Astrocyte (in vitro differentiated cells and primary cell): ENCODE measurements at regions not wholly inside any gene's neighbourhood (a gene's known extent, or its start where the extent isn't known, plus 50 kb on each side); places are given as distances from the start of the nearest gene placed in this dataset.
"Not testable (repeated sequence)": the region's sequence is repeated elsewhere in the genome, so short reads cannot be mapped to it uniquely, and the experiment has no call there.

ENCODE experiments used
- DNase-seq: peaks from one replicate; pipeline ENCODE4 v3.0.0-alpha.2; 2010; ENCODE audit warnings: low read depth
- FAIRE-seq: peaks from 2 replicates; lab custom pipeline; 2011; peaks lifted over from hg19 to GRCh38; lab: Jason Lieb, UNC
- H2AFZ ChIP-seq: 2 replicates; pipeline ENCODE4 v1.6.0; 2012; ENCODE audit warnings: low read depth, low read length, inconsistent platforms
- H3K27ac ChIP-seq: 2 replicates; pipeline ENCODE4 v1.5.1; 2011; ENCODE audit warnings: low read depth, low read length, inconsistent platforms
- H3K27me3 ChIP-seq: 2 replicates; pipeline ENCODE4 v1.6.0; 2011; ENCODE audit warnings: low read length, inconsistent platforms; ENCODE audit not compliant: insufficient read depth
- H3K36me3 ChIP-seq: 2 replicates; pipeline ENCODE4 v1.5.1; 2011; ENCODE audit warnings: low read length, inconsistent platforms; ENCODE audit not compliant: insufficient read depth
- H3K4me1 ChIP-seq: 2 replicates; pipeline ENCODE4 v1.5.1; 2011; ENCODE audit warnings: low read length, inconsistent platforms; ENCODE audit not compliant: insufficient read depth
- H3K4me2 ChIP-seq: 2 replicates; pipeline ENCODE4 v1.6.0; 2012; ENCODE audit warnings: low read length, inconsistent platforms
- H3K4me3 ChIP-seq: 2 replicates; pipeline ENCODE4 v1.5.1; 2011; ENCODE audit warnings: low read depth, mild to moderate bottlenecking, low read length, inconsistent platforms; ENCODE audit not compliant: insufficient read depth
- H3K79me2 ChIP-seq: 2 replicates; pipeline ENCODE4 v1.6.0; 2012; ENCODE audit warnings: mild to moderate bottlenecking, low read length, inconsistent platforms; ENCODE audit not compliant: insufficient read depth
- H3K9ac ChIP-seq: 2 replicates; pipeline ENCODE4 v1.6.0; 2012; ENCODE audit warnings: mild to moderate bottlenecking, low read length, inconsistent platforms
- H3K9me3 ChIP-seq: 2 replicates; pipeline ENCODE4 v1.5.1; 2012; ENCODE audit warnings: low read depth, mild to moderate bottlenecking, low read length, inconsistent platforms; ENCODE audit not compliant: insufficient read depth
- H4K20me1 ChIP-seq: 2 replicates; pipeline ENCODE4 v1.6.0; 2012; ENCODE audit warnings: low read length, inconsistent platforms; ENCODE audit not compliant: insufficient read depth
- H3K27ac Mint-ChIP-seq: one replicate; pipeline ENCODE4 v1.8.0; 2021; ENCODE audit warnings: mild to moderate bottlenecking, mixed read lengths; ENCODE audit not compliant: unreplicated experiment
- H3K27me3 Mint-ChIP-seq: one replicate; pipeline ENCODE4 v1.8.0; 2021; ENCODE audit warnings: low read depth, mixed read lengths; ENCODE audit not compliant: unreplicated experiment
- H3K36me3 Mint-ChIP-seq: one replicate; pipeline ENCODE4 v1.8.0; 2021; ENCODE audit warnings: low read depth, mixed read lengths; ENCODE audit not compliant: unreplicated experiment
- H3K4me1 Mint-ChIP-seq: one replicate; pipeline ENCODE4 v1.8.0; 2021; ENCODE audit warnings: low read depth, mixed read lengths; ENCODE audit not compliant: unreplicated experiment
- H3K4me3 Mint-ChIP-seq: one replicate; pipeline ENCODE4 v1.8.0; 2021; ENCODE audit warnings: mild to moderate bottlenecking, moderate library complexity, mixed read lengths; ENCODE audit not compliant: unreplicated experiment
- H3K9me3 Mint-ChIP-seq: one replicate; pipeline ENCODE4 v1.8.0; 2021; ENCODE audit warnings: mild to moderate bottlenecking, mixed read lengths; ENCODE audit not compliant: unreplicated experiment
- CTCF ChIP-seq: IDR thresholded peaks from 2 replicates; pipeline ENCODE4 v1.5.1; 2011; ENCODE audit warnings: low read depth, mild to moderate bottlenecking, inconsistent platforms, low read length, moderate library complexity; ENCODE audit not compliant: insufficient read depth
- EZH2 ChIP-seq: IDR thresholded peaks from 2 replicates; pipeline ENCODE4 v1.6.1; 2012; ENCODE audit warnings: mild to moderate bottlenecking, low read length, inconsistent platforms; ENCODE audit not compliant: insufficient read depth

- Histone ChIP-seq H3K9ac (no peak overlapping the region), H3K27ac (no peak overlapping the region), H3K4me2 (no peak overlapping the region), H4K20me1 (no peaks in the 10 kb centered on the region), H3K27me3 (no peaks in the 10 kb centered on the region), H3K79me2 (no peaks in the 10 kb centered on the region), H3K36me3 (no peaks in the 10 kb centered on the region), H3K9me3 (no peaks in the 10 kb centered on the region), H3K4me1 (peaks cover 5% of the 10 kb centered on the region), H2AFZ (no peak overlapping the region), H3K4me3 (no peak overlapping the region)
- Mint-ChIP-seq H3K4me3 (no peak overlapping the region), H3K9me3 (peaks cover 1% of the 10 kb centered on the region), H3K27me3 (peaks cover 18% of the 10 kb centered on the region), H3K36me3 (peaks cover 3% of the 10 kb centered on the region), H3K4me1 (peaks cover 10% of the 10 kb centered on the region), H3K27ac (no peak overlapping the region)
- DNase-seq: no peak
- TF ChIP-seq EZH2: no peak
- TF ChIP-seq CTCF: no peak
- no peak for FAIRE-seq
Observed at GRCh38 chr11:130535520-130535919, 87.1 kb downstream of the ADAMTS15 start.

GRCh38 chr11:130536106-130537040 lies 87.9 kb downstream of the ADAMTS15 start:
- peaks cover 4% of the 10 kb centered on the region for H3K4me1 ChIP-seq
- H2AFZ ChIP-seq: no peak overlapping the region
- no peak for TF ChIP-seq EZH2
- no peak for TF ChIP-seq CTCF
- H4K20me1 ChIP-seq: no peaks in the 10 kb centered on the region
- H3K27ac Mint-ChIP-seq: no peak overlapping the region
- no peak overlapping the region for H3K4me3 ChIP-seq
- FAIRE-seq (no peak), DNase-seq (peak; percentile 49)
- H3K4me2 ChIP-seq: no peak overlapping the region
- peaks cover 16% of the 10 kb centered on the region for H3K27me3 Mint-ChIP-seq
- no peak overlapping the region for H3K27ac ChIP-seq
- peaks cover 3% of the 10 kb centered on the region for H3K36me3 Mint-ChIP-seq
- H3K9me3 ChIP-seq: no peaks in the 10 kb centered on the region
- peaks cover 5% of the 10 kb centered on the region for H3K4me1 Mint-ChIP-seq
- no peak overlapping the region for H3K9ac ChIP-seq
- H3K4me3 Mint-ChIP-seq: no peak overlapping the region
- H3K79me2 ChIP-seq: no peaks in the 10 kb centered on the region
- no peaks in the 10 kb centered on the region for H3K36me3 ChIP-seq
- peaks cover 1% of the 10 kb centered on the region for H3K9me3 Mint-ChIP-seq
- no peaks in the 10 kb centered on the region for H3K27me3 ChIP-seq

- not testable (repeated sequence) for H3K4me2 ChIP-seq, H3K27ac Mint-ChIP-seq, H2AFZ ChIP-seq, H3K27ac ChIP-seq, H3K36me3 Mint-ChIP-seq, H4K20me1 ChIP-seq, H3K27me3 Mint-ChIP-seq, H3K4me1 Mint-ChIP-seq, H3K36me3 ChIP-seq, H3K4me1 ChIP-seq, H3K79me2 ChIP-seq, DNase-seq, H3K4me3 Mint-ChIP-seq, H3K4me3 ChIP-seq, H3K9me3 ChIP-seq, H3K9me3 Mint-ChIP-seq, H3K27me3 ChIP-seq, H3K9ac ChIP-seq, FAIRE-seq
Observed at GRCh38 chr11:130539680-130540079, 91.2 kb downstream of the ADAMTS15 start.
